Upper lobe of right lung (tissue), 1 donor: ENCODE measurements at regions not wholly inside any gene's neighbourhood (a gene's known extent, or its start where the extent isn't known, plus 50 kb on each side); places are given as distances from the start of the nearest gene placed in this dataset.

Experiments used
- ATAC-seq: fragments of 200-7000 bp; cut with Tn5 transposase; one replicate; pipeline ENCODE4 v1.9.1; 2020; ENCODE audit warnings: mild to moderate bottlenecking, moderate library complexity
- DNase-seq: peaks from one replicate; pipeline ENCODE4 v3.0.0-alpha.2; 2020
- H3K27ac ChIP-seq: fragments of 200-600 bp; one replicate; pipeline ENCODE4 v1.8.0; 2022
- H3K27me3 ChIP-seq: fragments of 200-600 bp; one replicate; pipeline ENCODE4 v1.8.0; 2022; ENCODE audit warnings: mild to moderate bottlenecking
- H3K36me3 ChIP-seq: fragments of 200-600 bp; one replicate; pipeline ENCODE4 v1.8.0; 2022
- H3K4me1 ChIP-seq: fragments of 200-600 bp; one replicate; pipeline ENCODE4 v1.8.0; 2022
- H3K4me3 ChIP-seq: fragments of 200-600 bp; one replicate; pipeline ENCODE4 v1.8.0; 2022; ENCODE audit warnings: mild to moderate bottlenecking
- H3K9me3 ChIP-seq: fragments of 200-600 bp; one replicate; pipeline ENCODE4 v1.8.0; 2022
- intact Hi-C: fragments of 100-400 bp; cut with DNase I; formaldehyde crosslinking; loops from one replicate; pipeline ENCODE4 v1.11.0; 2022
- TF ChIP-seq, protein P1 (sequence below): fragments of 200-600 bp; IDR thresholded peaks from one replicate; pipeline ENCODE4 v1.8.0; 2022; ENCODE audit warnings: antibody characterized with exemption
- donor health status: DM: no; HTN: yes; CAD: no; lungs with severe emphysema.

DNA sequence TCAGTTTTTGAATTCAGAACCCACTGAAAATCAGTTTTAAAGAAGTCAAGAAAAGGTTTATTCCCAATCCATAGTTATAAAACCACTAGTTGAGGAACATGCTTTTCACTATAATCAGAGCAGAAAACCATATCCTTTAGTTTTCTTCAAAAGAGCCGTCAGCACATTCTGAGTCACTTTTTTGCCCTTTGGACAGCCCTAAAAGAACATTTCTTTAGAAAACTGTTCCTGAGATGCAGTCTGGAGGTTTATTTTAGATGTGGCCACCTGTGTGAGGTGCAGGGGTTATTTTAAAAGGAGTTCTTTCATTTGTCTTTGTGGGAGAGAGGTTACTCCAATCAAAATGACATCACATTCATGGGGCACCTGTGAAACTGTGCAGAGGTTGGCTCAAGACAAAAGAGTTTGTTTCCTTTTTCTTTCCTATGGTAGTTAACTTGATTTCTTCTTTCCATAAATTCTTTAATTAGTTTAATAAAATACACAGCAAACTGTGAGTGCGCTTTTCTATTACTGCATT, 221.6 kb upstream of the RPS23 start:
- H3K4me1 ChIP-seq = no peaks in the 10 kb centered on the region

DNA sequence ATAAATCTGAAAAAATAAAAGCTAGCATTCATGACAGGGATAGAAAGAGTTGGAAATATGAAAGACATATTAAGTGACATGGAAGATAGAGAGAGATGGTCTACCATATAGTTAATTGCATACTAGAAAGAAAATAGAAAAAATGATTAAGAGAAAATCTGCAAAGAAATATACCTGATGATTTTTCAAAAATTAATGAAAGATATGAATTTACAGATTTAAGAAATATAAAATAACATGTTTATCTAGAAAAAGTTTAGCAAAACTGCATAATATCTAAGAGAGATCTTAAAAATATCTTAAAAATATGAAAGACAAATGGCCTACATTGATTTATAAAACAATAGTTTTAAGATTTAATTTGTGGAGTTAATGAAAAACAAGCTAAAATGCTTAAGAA, 219.1 kb upstream of the RPS23 start:
- no peak overlapping the region for H3K4me3 ChIP-seq
- DNase-seq = no peak
- no peak overlapping the region for H3K27ac ChIP-seq
- intact Hi-C loops = no loop called here
- no peaks in the 10 kb centered on the region for H3K9me3 ChIP-seq
- TF ChIP-seq, protein P1, sequence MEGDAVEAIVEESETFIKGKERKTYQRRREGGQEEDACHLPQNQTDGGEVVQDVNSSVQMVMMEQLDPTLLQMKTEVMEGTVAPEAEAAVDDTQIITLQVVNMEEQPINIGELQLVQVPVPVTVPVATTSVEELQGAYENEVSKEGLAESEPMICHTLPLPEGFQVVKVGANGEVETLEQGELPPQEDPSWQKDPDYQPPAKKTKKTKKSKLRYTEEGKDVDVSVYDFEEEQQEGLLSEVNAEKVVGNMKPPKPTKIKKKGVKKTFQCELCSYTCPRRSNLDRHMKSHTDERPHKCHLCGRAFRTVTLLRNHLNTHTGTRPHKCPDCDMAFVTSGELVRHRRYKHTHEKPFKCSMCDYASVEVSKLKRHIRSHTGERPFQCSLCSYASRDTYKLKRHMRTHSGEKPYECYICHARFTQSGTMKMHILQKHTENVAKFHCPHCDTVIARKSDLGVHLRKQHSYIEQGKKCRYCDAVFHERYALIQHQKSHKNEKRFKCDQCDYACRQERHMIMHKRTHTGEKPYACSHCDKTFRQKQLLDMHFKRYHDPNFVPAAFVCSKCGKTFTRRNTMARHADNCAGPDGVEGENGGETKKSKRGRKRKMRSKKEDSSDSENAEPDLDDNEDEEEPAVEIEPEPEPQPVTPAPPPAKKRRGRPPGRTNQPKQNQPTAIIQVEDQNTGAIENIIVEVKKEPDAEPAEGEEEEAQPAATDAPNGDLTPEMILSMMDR = no peak
- no peaks in the 10 kb centered on the region for H3K4me1 ChIP-seq
- ATAC-seq = no peak
- H3K36me3 ChIP-seq = no peaks in the 10 kb centered on the region
- no peaks in the 10 kb centered on the region for H3K27me3 ChIP-seq

More for the DNA sequence above, 221.6 kb upstream of the RPS23 start:
- DNase-seq = no peak
- TF ChIP-seq, protein P1 = no peak
- H3K9me3 ChIP-seq = no peaks in the 10 kb centered on the region
- H3K27me3 ChIP-seq = no peaks in the 10 kb centered on the region
- H3K4me3 ChIP-seq = no peak overlapping the region
- H3K27ac ChIP-seq = no peak overlapping the region
- no peaks in the 10 kb centered on the region for H3K36me3 ChIP-seq
- intact Hi-C loops = no loop called here
- ATAC-seq = no peak

DNA sequence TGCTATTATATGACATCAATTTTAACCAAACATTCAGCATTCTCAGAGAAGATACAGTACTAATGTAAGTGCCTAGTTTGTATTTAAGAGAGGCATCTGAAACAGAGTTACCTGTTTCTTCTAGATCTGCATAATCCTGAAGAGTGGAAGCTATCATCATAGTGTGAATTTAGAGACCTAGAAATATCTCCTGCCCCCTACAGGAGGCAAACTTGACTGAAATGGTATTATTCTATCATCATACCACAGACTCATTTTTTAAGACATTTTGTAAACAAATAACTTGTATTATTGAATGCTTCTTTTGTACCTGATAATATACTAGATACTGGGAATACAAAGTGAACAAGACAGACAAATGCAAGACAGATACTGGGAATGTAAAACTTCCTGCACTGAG, 216.8 kb upstream of the RPS23 start:
- Histone ChIP-seq H3K4me1 (no peaks in the 10 kb centered on the region), H3K27ac (no peak overlapping the region), H3K9me3 (no peaks in the 10 kb centered on the region), H3K27me3 (no peaks in the 10 kb centered on the region), H3K4me3 (no peak overlapping the region), H3K36me3 (no peaks in the 10 kb centered on the region)
- DNase-seq (no peak), ATAC-seq (peak; percentile 24)
- intact Hi-C loops = no loop called here
- TF ChIP-seq, protein P1 = peak; percentile 26

DNA sequence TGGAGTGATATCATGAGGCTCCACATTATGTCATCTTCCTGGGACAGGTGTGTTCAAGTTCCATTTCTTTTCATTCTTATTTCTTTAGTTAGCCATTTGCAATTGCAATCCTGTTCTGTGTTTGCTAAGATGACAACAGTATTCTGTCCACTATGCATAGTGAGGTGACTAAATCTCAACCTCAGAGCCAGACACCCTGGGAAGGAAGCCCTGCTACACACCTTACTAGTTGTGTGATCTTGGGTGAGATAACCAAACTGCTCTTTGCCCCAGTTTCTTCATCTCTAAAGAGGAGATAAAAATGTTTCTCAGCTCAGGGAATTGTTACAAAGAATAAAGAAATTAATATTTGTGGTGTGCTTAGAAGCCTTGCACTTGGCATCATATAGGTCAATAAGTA, 215.1 kb upstream of the RPS23 start:
- H3K36me3 ChIP-seq = no peaks in the 10 kb centered on the region
- no peaks in the 10 kb centered on the region for H3K4me1 ChIP-seq
- no peak overlapping the region for H3K27ac ChIP-seq
- no peak overlapping the region for H3K4me3 ChIP-seq
- H3K9me3 ChIP-seq = no peaks in the 10 kb centered on the region
- H3K27me3 ChIP-seq = no peaks in the 10 kb centered on the region
- TF ChIP-seq, protein P1 = no peak
- ATAC-seq (no peak), DNase-seq (no peak)
- intact Hi-C loops = no loop called here

DNA sequence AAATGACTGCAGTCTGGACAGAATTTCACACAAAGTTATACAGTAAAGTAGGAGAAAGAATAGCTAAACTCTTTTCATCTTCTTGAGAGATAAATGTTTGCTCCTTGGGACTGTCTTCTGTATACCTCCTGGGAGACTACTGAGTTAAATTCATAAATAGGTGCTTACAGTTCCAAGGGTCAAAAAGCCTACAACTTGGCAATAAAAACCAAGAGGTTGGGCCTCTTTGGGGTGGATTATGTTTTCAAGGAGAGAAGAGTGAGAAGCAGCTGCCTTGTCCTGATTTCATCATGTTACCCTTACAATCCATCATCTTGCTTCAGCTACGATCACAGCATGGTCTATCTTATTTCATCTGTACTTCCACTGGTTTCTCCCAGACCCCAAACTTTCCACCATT, 213.2 kb upstream of the RPS23 start:
- ATAC-seq (no peak), DNase-seq (no peak)
- intact Hi-C loops = no loop called here
- no peak overlapping the region for H3K27ac ChIP-seq
- no peaks in the 10 kb centered on the region for H3K9me3 ChIP-seq
- no peaks in the 10 kb centered on the region for H3K36me3 ChIP-seq
- TF ChIP-seq, protein P1 = no peak
- no peaks in the 10 kb centered on the region for H3K27me3 ChIP-seq
- H3K4me3 ChIP-seq = no peak overlapping the region
- H3K4me1 ChIP-seq = no peaks in the 10 kb centered on the region

DNA sequence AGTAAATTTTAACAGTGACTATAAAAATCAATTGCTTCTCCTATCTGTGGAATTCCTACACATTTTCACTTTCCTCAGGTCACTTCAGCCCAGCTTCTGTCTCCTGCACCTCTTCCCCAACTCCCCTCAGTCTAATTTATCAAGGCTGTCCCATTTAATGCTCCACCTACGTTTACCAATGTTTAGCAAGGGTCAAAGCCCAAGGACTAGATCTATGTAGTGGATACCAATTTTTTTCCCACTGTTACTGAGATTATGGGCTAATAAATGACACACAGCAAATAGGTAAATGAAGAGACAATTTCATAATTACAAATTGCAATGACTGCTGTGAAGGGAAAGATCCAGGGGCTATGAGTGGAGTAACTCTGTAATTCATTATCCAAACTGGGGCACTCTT, 211.5 kb upstream of the RPS23 start:
- TF ChIP-seq, protein P1 = no peak
- no peak for ATAC-seq

More for the DNA sequence above, 211.5 kb upstream of the RPS23 start:
- H3K4me3 ChIP-seq = no peak overlapping the region
- no peaks in the 10 kb centered on the region for H3K27me3 ChIP-seq
- intact Hi-C loops = no loop called here
- no peaks in the 10 kb centered on the region for H3K4me1 ChIP-seq
- no peaks in the 10 kb centered on the region for H3K9me3 ChIP-seq
- no peak for DNase-seq
- no peaks in the 10 kb centered on the region for H3K36me3 ChIP-seq
- no peak overlapping the region for H3K27ac ChIP-seq
